ENCODE measurements at regions not wholly inside any gene's neighbourhood (a gene's known extent, or its start where the extent isn't known, plus 50 kb on each side); places are given as distances from the start of the nearest gene placed in this dataset.

DNA sequence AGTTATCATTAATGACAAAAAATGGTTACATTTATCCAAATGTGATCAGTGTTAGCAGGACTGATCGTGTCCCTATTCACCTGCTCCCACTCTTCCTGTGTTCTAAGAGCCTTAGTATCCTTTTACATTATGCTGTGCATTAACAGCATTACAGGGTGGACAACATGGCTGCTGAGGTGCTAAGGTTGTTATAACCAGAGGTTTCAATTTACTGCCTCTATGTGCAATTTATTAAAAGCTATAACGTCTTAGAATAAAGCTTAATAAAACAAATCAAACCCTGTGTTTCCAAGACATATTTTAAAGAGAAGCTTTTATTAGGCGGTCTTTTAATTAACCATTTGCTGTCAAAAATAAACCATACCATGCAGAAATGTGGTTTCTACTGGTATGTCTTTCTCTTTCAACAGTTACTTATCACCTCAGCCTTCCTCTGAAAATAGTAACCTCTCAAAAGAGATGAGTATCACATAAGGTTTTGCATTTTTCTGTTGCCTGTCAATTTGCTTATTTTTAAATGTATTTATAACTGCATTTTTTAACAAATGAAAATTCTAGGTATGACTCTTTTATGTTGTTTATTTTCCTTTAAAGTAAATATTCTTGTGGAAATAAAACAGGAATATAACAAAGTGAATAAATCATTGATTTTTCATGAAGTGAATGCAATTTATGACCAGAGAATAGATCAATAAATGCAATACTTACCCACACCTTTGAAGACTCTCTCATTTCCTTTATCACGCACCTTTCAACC lies 849.8 kb upstream of the SORCS1 start:
- no peak overlapping the region for H3K4me3 ChIP-seq
- H3K4me1 ChIP-seq: no peaks in the 10 kb centered on the region
- no peak for TF ChIP-seq POLR2A (IDR thresholded peaks at IDR 0.05)
- TF ChIP-seq, protein P1, sequence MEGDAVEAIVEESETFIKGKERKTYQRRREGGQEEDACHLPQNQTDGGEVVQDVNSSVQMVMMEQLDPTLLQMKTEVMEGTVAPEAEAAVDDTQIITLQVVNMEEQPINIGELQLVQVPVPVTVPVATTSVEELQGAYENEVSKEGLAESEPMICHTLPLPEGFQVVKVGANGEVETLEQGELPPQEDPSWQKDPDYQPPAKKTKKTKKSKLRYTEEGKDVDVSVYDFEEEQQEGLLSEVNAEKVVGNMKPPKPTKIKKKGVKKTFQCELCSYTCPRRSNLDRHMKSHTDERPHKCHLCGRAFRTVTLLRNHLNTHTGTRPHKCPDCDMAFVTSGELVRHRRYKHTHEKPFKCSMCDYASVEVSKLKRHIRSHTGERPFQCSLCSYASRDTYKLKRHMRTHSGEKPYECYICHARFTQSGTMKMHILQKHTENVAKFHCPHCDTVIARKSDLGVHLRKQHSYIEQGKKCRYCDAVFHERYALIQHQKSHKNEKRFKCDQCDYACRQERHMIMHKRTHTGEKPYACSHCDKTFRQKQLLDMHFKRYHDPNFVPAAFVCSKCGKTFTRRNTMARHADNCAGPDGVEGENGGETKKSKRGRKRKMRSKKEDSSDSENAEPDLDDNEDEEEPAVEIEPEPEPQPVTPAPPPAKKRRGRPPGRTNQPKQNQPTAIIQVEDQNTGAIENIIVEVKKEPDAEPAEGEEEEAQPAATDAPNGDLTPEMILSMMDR (IDR thresholded peaks at IDR 0.05): no peak
- H3K9me3 ChIP-seq: no peaks in the 10 kb centered on the region
- H3K27me3 ChIP-seq: no peaks in the 10 kb centered on the region
- no peaks in the 10 kb centered on the region for H3K36me3 ChIP-seq
- H3K27ac ChIP-seq: no peak overlapping the region
- intact Hi-C loops (cut with DNase I; ENCODE audit: low total_unique reads): no loop called here
- no peak for DNase-seq

DNA sequence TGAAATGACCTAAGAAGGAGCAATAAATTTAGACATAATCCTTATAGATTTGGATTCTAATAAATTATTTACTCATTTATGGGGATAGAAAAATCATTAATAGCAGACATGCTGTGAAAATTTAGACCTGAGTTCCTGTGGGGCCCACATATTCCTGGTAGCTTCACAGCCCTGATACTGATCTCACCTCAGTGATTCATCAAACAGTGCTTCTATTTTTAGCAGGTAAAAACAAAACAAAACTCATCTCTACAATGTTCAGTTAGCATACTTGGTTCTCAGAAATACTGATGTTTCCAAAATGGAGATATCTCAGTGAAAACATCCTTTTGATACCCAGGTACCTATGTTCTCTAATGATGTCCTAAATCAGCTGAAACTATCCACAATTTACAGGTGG lies 841.1 kb upstream of the SORCS1 start:
- Histone ChIP-seq H3K27ac (no peak overlapping the region), H3K4me3 (no peak overlapping the region), H3K9me3 (no peaks in the 10 kb centered on the region), H3K4me1 (no peaks in the 10 kb centered on the region), H3K27me3 (no peaks in the 10 kb centered on the region), H3K36me3 (no peaks in the 10 kb centered on the region)
- intact Hi-C loops (cut with DNase I; ENCODE audit: low total_unique reads): no loop called here
- TF ChIP-seq, protein P1 (IDR thresholded peaks at IDR 0.05): no peak
- no peak for TF ChIP-seq POLR2A (IDR thresholded peaks at IDR 0.05)
- no peak for DNase-seq

DNA sequence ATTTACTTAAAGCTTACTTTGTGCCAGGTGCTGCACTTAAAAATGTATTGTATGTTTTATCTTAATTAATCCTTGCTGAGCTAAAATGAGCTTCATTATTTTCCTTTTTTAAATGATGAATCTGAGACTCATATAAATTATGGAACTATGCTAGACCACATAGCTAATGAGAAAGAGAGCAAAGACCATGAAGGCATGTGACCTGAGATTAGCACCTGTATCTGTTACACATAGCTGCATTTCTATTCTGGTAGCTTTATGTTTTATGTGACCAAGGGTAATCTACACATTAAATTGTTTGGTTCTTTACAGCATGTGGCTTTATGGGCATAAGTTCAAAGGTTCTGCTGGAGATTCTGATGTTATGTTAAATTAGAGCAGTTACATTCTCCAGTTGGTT lies 839.1 kb upstream of the SORCS1 start:
- intact Hi-C loops (cut with DNase I; ENCODE audit: low total_unique reads): no loop called here
- TF ChIP-seq, protein P1 (IDR thresholded peaks at IDR 0.05): no peak
- TF ChIP-seq POLR2A (IDR thresholded peaks at IDR 0.05): no peak
- no peaks in the 10 kb centered on the region for H3K36me3 ChIP-seq
- H3K27me3 ChIP-seq: no peaks in the 10 kb centered on the region
- DNase-seq: no peak
- no peaks in the 10 kb centered on the region for H3K4me1 ChIP-seq
- H3K27ac ChIP-seq: no peak overlapping the region
- H3K4me3 ChIP-seq: no peak overlapping the region
- no peaks in the 10 kb centered on the region for H3K9me3 ChIP-seq

DNA sequence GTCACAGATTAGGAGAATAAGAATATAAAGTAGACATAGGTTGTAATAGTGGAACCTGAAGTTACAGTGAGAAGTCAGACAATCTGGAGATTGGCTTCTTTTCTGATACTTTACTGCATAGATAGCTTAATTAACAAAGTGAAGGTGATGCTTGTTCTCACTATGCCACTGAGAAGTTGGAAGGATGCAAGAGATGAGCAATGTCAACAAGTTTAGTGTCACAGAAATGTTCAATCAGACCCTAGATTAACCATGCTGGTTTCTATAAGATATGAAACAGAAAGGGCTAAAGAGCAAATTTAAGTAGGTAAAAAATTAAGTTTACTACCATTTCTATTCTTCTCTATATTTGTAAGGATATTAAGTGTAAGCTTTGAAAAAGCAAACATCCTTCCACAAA lies 838.6 kb upstream of the SORCS1 start:
- DNase-seq: no peak
- H3K4me3 ChIP-seq: no peak overlapping the region
- intact Hi-C loops (cut with DNase I; ENCODE audit: low total_unique reads): no loop called here
- H3K9me3 ChIP-seq: no peaks in the 10 kb centered on the region
- no peak for TF ChIP-seq POLR2A (IDR thresholded peaks at IDR 0.05)
- TF ChIP-seq, protein P1 (IDR thresholded peaks at IDR 0.05): no peak
- no peaks in the 10 kb centered on the region for H3K27me3 ChIP-seq
- H3K4me1 ChIP-seq: no peaks in the 10 kb centered on the region
- no peak overlapping the region for H3K27ac ChIP-seq
- no peaks in the 10 kb centered on the region for H3K36me3 ChIP-seq

DNA sequence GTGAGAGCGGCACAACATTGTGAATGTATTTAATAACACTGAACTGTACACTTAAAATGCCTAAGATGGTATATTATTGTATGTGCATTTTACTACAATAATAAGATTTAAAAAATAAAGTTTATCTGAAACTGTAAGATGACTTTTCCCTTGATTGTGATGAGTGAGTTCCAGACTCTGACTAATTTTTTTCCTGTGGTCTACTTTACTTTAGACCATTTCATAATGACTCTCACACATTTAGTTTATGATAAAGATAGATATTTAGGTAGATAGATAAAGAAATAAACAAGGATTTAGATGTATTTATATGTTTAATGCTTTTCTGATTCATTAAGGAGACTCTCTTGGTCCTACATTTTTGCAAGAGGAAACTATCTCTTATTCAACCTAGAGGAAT lies 835.9 kb upstream of the SORCS1 start:
- TF ChIP-seq, protein P1 (IDR thresholded peaks at IDR 0.05): no peak
- TF ChIP-seq POLR2A (IDR thresholded peaks at IDR 0.05): no peak
- no peaks in the 10 kb centered on the region for H3K36me3 ChIP-seq
- H3K9me3 ChIP-seq: no peaks in the 10 kb centered on the region
- no peaks in the 10 kb centered on the region for H3K27me3 ChIP-seq
- intact Hi-C loops (cut with DNase I; ENCODE audit: low total_unique reads): no loop called here
- no peak overlapping the region for H3K27ac ChIP-seq
- no peaks in the 10 kb centered on the region for H3K4me1 ChIP-seq
- H3K4me3 ChIP-seq: no peak overlapping the region
- DNase-seq: no peak

All from uterus (tissue), 3 donors.